ENCODE measurements at regions not wholly inside any gene's neighbourhood (a gene's known extent, or its start where the extent isn't known, plus 50 kb on each side); places are given as distances from the start of the nearest gene placed in this dataset.
"Not testable (repeated sequence)": the region's sequence is repeated elsewhere in the genome, so short reads cannot be mapped to it uniquely, and the experiment has no call there.

DNA sequence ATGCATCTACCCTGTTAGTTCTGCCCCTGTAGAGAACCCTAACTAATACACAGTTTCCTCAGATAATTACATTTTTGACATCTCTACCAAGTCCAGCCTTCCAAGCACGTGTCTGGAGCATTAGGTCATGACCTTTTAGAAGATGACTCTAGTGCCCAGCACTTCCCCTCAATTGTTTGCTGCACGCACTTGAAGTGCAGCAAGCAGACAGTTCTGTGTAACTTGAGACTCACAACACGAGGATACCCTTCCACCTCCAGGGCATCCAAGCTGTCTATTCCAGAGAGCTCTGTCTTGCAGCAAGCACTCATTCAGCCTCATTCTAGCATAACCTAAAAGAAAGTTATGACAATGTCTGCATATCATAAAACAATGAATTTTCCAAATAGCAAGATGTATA lies 1410.5 kb upstream of the CDH18 start:
- Histone ChIP-seq H3K36me3 (replicated peaks) (no peaks in the 10 kb centered on the region), H3K4me3 (ENCODE audit: low read depth, low read length) (no peak overlapping the region), H3K27ac (no peak overlapping the region), H3K27me3 (replicated peaks) (no peaks in the 10 kb centered on the region)
- no peak for DNase-seq
- TF ChIP-seq, protein P1, sequence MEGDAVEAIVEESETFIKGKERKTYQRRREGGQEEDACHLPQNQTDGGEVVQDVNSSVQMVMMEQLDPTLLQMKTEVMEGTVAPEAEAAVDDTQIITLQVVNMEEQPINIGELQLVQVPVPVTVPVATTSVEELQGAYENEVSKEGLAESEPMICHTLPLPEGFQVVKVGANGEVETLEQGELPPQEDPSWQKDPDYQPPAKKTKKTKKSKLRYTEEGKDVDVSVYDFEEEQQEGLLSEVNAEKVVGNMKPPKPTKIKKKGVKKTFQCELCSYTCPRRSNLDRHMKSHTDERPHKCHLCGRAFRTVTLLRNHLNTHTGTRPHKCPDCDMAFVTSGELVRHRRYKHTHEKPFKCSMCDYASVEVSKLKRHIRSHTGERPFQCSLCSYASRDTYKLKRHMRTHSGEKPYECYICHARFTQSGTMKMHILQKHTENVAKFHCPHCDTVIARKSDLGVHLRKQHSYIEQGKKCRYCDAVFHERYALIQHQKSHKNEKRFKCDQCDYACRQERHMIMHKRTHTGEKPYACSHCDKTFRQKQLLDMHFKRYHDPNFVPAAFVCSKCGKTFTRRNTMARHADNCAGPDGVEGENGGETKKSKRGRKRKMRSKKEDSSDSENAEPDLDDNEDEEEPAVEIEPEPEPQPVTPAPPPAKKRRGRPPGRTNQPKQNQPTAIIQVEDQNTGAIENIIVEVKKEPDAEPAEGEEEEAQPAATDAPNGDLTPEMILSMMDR (IDR thresholded peaks at IDR 0.05; ENCODE audit: low read depth, low read length, missing control alignments), result no peak
- in situ Hi-C loops (cut with HindIII; ENCODE audit: low pct_ligation_motif_present, low sequenced_read_pairs), result no loop called here

DNA sequence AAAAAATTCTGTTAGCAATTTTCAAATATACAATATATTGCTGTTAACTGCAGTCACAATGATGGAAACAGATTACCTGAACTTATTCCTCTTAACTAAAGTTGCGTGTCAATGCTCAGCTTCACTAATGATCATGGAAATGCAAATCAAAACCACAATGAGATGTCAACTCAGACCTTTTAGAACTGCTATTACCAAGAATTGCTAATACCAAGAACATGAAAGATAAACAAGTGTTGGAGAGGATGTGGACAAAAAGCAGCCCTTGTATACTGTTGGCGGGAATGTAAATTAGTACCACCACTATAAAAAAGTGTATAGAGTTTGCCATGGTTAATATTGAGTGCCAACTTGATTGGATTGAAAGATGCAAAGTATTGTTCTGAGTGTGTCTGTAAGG lies 1409.7 kb upstream of the CDH18 start:
- no peak for DNase-seq

DNA sequence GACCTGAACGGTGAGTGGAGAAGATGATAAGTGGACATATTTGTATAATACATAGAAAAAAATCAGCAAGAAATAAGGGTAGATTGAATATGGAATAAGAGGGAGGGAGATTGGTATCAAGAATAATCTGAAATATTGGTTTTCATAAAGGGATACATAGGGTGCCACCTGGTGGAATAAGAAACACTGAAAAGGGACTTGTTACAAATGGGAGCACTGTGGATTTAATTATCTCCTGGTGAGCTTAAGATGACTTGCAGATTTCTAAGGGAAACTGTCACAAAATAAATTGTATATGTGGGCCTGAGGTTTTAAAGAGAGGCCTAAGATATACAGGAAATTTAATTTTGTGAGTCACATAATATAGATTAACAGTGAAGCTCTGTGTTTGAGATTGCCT lies 1403.5 kb upstream of the CDH18 start:
- in situ Hi-C loops (cut with HindIII; ENCODE audit: low pct_ligation_motif_present, low sequenced_read_pairs), result no loop called here
- TF ChIP-seq, protein P1 (IDR thresholded peaks at IDR 0.05; ENCODE audit: low read depth, low read length, missing control alignments), result no peak
- Histone ChIP-seq H3K27me3 (replicated peaks) (no peaks in the 10 kb centered on the region), H3K36me3 (replicated peaks) (no peaks in the 10 kb centered on the region), H3K4me3 (ENCODE audit: low read depth, low read length) (no peak overlapping the region), H3K27ac (no peak overlapping the region)
- peak; percentile 6 for DNase-seq

More for the DNA sequence above, 1409.7 kb upstream of the CDH18 start:
- Histone ChIP-seq H3K4me3 (ENCODE audit: low read depth, low read length) (no peak overlapping the region), H3K36me3 (replicated peaks) (no peaks in the 10 kb centered on the region), H3K27me3 (replicated peaks) (no peaks in the 10 kb centered on the region), H3K27ac (no peak overlapping the region)
- TF ChIP-seq, protein P1 (IDR thresholded peaks at IDR 0.05; ENCODE audit: low read depth, low read length, missing control alignments), result no peak
- in situ Hi-C loops (cut with HindIII; ENCODE audit: low pct_ligation_motif_present, low sequenced_read_pairs), result no loop called here

DNA sequence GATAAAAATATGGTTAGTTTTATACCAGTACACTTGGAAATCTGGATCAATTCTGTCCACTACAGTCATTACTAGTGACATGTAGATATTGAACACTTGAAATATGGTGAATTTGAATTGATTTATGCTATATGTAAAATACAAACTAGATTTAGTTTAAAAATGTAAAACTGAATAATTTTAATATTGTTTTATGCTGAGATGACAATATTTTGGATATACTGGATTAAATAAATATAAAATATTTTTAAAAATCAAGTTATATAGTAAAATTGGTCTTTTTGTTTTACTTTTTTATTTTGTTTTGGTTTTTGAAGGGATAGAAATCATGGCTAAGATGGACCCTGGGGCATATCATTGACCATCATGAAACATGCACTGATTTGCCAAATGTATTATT lies 1372.8 kb upstream of the CDH18 start:
- H3K27ac ChIP-seq; H3K4me3 ChIP-seq (ENCODE audit: low read depth, low read length); in situ Hi-C loops (cut with HindIII; ENCODE audit: low pct_ligation_motif_present, low sequenced_read_pairs); H3K36me3 ChIP-seq (replicated peaks); H3K27me3 ChIP-seq (replicated peaks); DNase-seq: not testable (repeated sequence)

DNA sequence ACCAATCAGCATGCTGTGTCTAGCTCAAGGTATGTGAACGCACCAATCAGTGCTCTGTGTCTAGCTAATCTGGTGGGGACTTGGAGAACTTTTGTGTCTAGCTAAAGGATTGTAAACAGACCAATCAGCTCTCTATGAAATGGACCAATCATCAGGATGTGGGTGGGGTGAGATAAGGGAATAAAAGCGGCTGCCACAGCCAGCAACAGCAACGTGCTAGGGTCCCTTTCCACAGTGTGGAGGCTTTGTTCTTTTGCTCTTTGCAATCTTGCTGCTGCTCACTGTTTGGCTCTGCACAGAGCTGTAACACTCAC lies 1353.9 kb upstream of the CDH18 start:
- H3K27ac ChIP-seq; H3K27me3 ChIP-seq (replicated peaks); H3K36me3 ChIP-seq (replicated peaks); in situ Hi-C loops (cut with HindIII; ENCODE audit: low pct_ligation_motif_present, low sequenced_read_pairs); H3K4me3 ChIP-seq (ENCODE audit: low read depth, low read length): not testable (repeated sequence)
- peak; percentile 30 for DNase-seq

DNA sequence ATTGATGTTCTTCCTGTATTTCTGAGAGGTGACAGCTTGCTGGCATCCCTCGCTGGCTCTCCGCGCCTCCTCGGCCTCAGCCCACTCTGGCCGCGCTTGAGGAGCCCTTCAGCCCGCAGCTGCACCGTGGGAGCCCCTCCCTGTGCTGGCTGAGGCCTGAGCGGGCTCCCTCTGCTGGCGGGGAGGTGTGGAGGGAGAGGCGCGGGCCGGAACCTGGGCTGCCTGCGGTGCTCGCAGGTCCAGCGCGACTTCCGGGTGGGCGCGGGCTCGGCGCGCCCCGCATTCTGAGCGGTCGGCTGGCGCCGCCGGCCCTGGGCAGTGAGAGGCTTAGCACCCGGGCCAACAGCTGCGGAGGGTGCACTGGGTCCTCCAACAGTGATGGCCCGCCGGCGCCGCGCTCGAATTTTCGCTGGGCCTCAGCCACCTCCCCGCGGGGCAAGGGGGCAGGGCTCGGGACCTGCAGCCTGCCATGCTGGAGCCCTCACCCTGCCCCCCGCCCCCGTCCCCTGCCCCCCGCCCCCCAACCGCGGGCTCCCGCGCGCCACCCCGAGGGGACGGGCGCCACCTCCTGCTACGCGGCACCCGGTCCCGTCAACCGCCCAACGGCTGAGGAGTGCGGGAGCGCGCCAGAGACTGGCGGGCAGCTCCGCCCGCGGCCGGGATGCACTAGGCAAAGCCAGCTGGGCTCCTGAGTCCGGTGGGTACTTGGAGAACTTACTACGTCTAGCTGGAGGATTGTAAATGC lies 1353.4 kb upstream of the CDH18 start:
- H3K27me3 ChIP-seq (replicated peaks); H3K36me3 ChIP-seq (replicated peaks); H3K4me3 ChIP-seq (ENCODE audit: low read depth, low read length); H3K27ac ChIP-seq; in situ Hi-C loops (cut with HindIII; ENCODE audit: low pct_ligation_motif_present, low sequenced_read_pairs): not testable (repeated sequence)
- peak; percentile 8 for DNase-seq

DNA sequence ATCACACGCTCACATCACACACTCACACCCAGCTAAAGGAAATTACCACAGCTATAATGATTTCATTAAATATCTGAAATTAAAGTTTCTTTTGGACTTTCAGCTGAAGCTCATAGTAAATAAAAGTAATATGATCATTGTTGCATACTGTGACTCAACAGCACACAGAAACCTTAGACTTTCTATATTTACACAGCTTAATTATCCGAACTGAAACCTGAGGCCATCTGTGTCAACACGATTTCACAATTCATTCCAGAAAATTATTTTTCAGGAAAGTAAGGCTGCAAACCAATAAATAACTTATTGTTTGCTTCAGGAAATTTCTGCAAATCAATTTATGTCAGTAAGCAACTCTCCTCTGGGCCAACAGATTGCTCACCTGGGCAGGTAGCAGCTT lies 1352.2 kb upstream of the CDH18 start:
- H3K27ac ChIP-seq; H3K4me3 ChIP-seq (ENCODE audit: low read depth, low read length); in situ Hi-C loops (cut with HindIII; ENCODE audit: low pct_ligation_motif_present, low sequenced_read_pairs); H3K36me3 ChIP-seq (replicated peaks); DNase-seq; H3K27me3 ChIP-seq (replicated peaks): not testable (repeated sequence)

DNA sequence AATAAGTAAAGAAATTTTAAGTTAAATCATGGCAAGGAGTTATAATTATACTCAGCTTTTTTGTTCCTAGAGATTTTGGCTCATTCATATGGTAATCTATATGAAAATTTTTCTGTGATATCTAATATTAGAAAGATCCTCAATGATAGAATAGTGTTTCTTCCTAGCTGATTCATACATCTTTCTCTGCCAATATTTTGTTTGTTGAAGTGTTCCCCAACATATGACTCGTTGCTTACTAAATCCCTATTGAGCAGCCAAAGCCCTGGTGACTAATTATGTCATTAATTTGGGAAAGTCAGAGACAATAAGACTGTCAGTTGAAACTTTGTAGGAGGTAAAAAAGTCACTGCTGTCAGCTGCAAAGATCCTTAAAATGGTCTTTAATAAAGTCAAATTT lies 1348.5 kb upstream of the CDH18 start:
- DNase-seq; in situ Hi-C loops (cut with HindIII; ENCODE audit: low pct_ligation_motif_present, low sequenced_read_pairs); H3K27me3 ChIP-seq (replicated peaks): not testable (repeated sequence)

DNA sequence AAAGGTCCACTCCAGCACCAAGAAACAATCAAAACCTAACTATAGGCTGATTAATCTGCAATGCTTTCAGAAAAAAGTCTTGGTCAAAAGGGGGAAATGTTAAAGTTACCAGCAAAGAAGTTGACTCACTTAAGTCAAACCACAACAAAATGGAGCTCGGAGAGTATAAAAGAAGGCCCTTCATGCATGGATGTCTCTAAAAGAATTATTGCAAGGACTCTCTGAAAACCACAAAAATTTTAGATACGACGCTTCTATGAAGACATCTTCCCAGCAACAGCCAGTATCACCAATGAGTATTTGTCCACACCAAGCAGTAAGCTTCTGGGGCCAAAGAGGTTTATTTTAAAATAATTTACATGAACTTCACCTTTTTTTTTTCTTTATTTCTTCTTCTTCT lies 1327.4 kb upstream of the CDH18 start:
- in situ Hi-C loops (cut with HindIII; ENCODE audit: low pct_ligation_motif_present, low sequenced_read_pairs); H3K4me3 ChIP-seq (ENCODE audit: low read depth, low read length); H3K27me3 ChIP-seq (replicated peaks); DNase-seq; H3K27ac ChIP-seq; H3K36me3 ChIP-seq (replicated peaks): not testable (repeated sequence)

More for the DNA sequence above, 1348.5 kb upstream of the CDH18 start:
- not testable (repeated sequence) for H3K4me3 ChIP-seq (ENCODE audit: low read depth, low read length); H3K36me3 ChIP-seq (replicated peaks); H3K27ac ChIP-seq

DNA sequence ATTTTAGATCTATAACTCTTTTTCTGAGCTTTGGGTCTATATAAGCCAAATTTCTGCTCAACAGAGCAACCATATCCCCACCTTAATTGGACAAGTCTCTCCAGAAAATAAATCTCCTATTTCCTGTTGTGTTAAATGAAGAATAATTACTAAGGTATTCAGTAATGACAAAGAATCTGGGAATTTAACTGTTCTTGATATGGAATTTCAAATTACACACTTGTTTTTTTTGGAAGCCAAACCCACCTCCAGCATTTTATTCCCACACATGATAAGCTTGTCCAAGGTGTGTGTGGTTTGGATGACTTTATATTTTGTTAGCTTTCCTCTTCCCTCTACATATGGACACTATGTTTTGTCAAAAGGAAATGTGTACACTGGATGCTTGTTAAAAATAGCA lies 1313.2 kb upstream of the CDH18 start:
- H3K27me3 ChIP-seq (replicated peaks); DNase-seq; H3K4me3 ChIP-seq (ENCODE audit: low read depth, low read length); in situ Hi-C loops (cut with HindIII; ENCODE audit: low pct_ligation_motif_present, low sequenced_read_pairs); H3K36me3 ChIP-seq (replicated peaks); H3K27ac ChIP-seq: not testable (repeated sequence)

DNA sequence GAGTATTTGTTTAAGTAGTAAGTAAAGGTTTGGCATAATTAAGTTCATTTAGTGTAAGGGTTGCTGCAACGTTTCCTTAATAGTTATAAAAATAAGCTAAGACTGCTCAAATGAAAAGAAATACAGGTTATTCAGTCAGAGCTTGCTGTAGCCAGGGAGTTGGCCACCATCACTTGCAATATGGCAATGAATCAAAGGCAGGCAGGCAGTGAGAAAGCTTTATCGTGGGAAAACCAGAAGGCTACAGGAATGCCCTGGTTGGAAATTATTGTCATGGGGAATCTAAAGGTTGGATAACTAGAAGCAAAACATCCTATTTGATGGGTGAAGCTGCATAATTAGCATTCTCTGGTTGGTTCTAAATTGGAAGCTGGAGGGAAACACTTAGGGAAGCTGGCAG lies 1286.4 kb upstream of the CDH18 start:
- H3K27ac ChIP-seq; H3K27me3 ChIP-seq (replicated peaks); H3K36me3 ChIP-seq (replicated peaks); DNase-seq; in situ Hi-C loops (cut with HindIII; ENCODE audit: low pct_ligation_motif_present, low sequenced_read_pairs); H3K4me3 ChIP-seq (ENCODE audit: low read depth, low read length): not testable (repeated sequence)
